ENCODE measurements at regions not wholly inside any gene's neighbourhood (a gene's known extent, or its start where the extent isn't known, plus 50 kb on each side); places are given as distances from the start of the nearest gene placed in this dataset.

- no peak for TF ChIP-seq SIN3A (IDR thresholded peaks at IDR 0.05; ENCODE audit: borderline replicate concordance, insufficient read depth, low read depth, low read length)
- TF ChIP-seq CTCF (IDR thresholded peaks at IDR 0.05): no peak
- TF ChIP-seq POLR2AphosphoS5 (IDR thresholded peaks at IDR 0.05; ENCODE audit: low read depth, low read length): no peak
Observed at GRCh38 chr14:43316427-43316826, 1190.7 kb downstream of the FSCB start.

Measured in Panc1 (cell line).